Upper lobe of left lung (tissue), 6 donors: ENCODE measurements at regions not wholly inside any gene's neighbourhood (a gene's known extent, or its start where the extent isn't known, plus 50 kb on each side); places are given as distances from the start of the nearest gene placed in this dataset.

ENCODE experiments used
- ATAC-seq, 2 donors: fragments of 200-7000 bp; cut with Tn5 transposase; one replicate each; pipeline ENCODE4 v1.9.1; 2022; ENCODE audit warnings: mild to moderate bottlenecking in 2 of 2, moderate library complexity in 2 of 2; ENCODE audit not compliant: low FRiP score in 2 of 2
- DNase-seq, 2 donors: peaks; one replicate each; pipeline ENCODE4 v3.0.0-alpha.2; 2019 to 2020
- H3K27ac ChIP-seq, 4 donors: fragments of 200-600 bp; sonication (generic); one replicate each; pipeline ENCODE4 v1.5.1; 2016 to 2019
- H3K27me3 ChIP-seq, 4 donors: fragments of 200-600 bp; sonication (generic); one replicate each; pipeline ENCODE4 v1.5.1; 2017 to 2019
- H3K36me3 ChIP-seq, 4 donors: fragments of 200-600 bp; sonication (generic); one replicate each; pipeline ENCODE4 v1.5.1; 2016 to 2019
- H3K4me1 ChIP-seq, 4 donors: fragments of 200-600 bp; sonication (generic); one replicate each; pipeline ENCODE4 v1.5.1; 2018 to 2019
- H3K4me3 ChIP-seq, 4 donors: fragments of 200-600 bp; sonication (generic); one replicate each; pipeline ENCODE4 v1.5.1; 2017 to 2019; ENCODE audit warnings: mild to moderate bottlenecking in 2 of 4, moderate library complexity in 1 of 4
- H3K9me3 ChIP-seq, 4 donors: fragments of 200-600 bp; sonication (generic); one replicate each; pipeline ENCODE4 v1.5.1; 2018 to 2019
- EP300 ChIP-seq, 4 donors: sonication (generic); formaldehyde crosslinking; IDR thresholded peaks; one replicate each; pipeline ENCODE4 v1.5.1; 2017; ENCODE audit warnings: antibody characterized with exemption in 4 of 4, control low read depth in 2 of 4
- POLR2A ChIP-seq, 4 donors: fragments of 450-650 bp; IDR thresholded peaks; one replicate each; pipeline ENCODE4 v1.5.1; 2016 to 2017; ENCODE audit warnings: antibody characterized with exemption in 4 of 4, mild to moderate bottlenecking in 2 of 4
- POLR2AphosphoS5 ChIP-seq, 2 donors: sonication (generic); formaldehyde crosslinking; IDR thresholded peaks; one replicate each; pipeline ENCODE4 v1.5.1; 2017; ENCODE audit warnings: antibody characterized with exemption in 2 of 2
- WGBS, 2 donors: methylation state at CpG; one replicate each; pipeline ENCODE4 v1.1.5; 2017 to 2018; 5-methylcytosine and 5-hydroxymethylcytosine counted together
- TF ChIP-seq, protein P1 (sequence below), 6 experiments: fragments of 450-650 bp in 4 of 6; fragments of 200-600 bp in 2 of 6; sonication (generic) in 2 of 6; IDR thresholded peaks; one replicate each; pipeline ENCODE4 v1.5.1; 2016 to 2019; ENCODE audit warnings: antibody characterized with exemption in 6 of 6
- donor health status: DM: no; HTN: no; CAD: no; lungs with moderate emphysema.
- donor health status: DM: no; HTN: yes; CAD: no; lungs with severe emphysema.

GRCh38 chr6:104162036-104162669 is 697.6 kb downstream of the HACE1 start:
- ATAC-seq = no peak
- Histone ChIP-seq H3K27me3 (no peaks in the 10 kb centered on the region), H3K36me3 (no peaks in the 10 kb centered on the region), H3K4me3 (no peak overlapping the region), H3K9me3 (peaks cover 0 to 21% (median 2%) of the 10 kb centered on the region in 4 donors), H3K27ac (no peak overlapping the region), H3K4me1 (no peaks in the 10 kb centered on the region)
- TF ChIP-seq POLR2A (IDR thresholded peaks at IDR 0.05) (no peak), EP300 (IDR thresholded peaks at IDR 0.05) (no peak), POLR2AphosphoS5 (IDR thresholded peaks at IDR 0.05) (no peak)
- TF ChIP-seq, protein P1, sequence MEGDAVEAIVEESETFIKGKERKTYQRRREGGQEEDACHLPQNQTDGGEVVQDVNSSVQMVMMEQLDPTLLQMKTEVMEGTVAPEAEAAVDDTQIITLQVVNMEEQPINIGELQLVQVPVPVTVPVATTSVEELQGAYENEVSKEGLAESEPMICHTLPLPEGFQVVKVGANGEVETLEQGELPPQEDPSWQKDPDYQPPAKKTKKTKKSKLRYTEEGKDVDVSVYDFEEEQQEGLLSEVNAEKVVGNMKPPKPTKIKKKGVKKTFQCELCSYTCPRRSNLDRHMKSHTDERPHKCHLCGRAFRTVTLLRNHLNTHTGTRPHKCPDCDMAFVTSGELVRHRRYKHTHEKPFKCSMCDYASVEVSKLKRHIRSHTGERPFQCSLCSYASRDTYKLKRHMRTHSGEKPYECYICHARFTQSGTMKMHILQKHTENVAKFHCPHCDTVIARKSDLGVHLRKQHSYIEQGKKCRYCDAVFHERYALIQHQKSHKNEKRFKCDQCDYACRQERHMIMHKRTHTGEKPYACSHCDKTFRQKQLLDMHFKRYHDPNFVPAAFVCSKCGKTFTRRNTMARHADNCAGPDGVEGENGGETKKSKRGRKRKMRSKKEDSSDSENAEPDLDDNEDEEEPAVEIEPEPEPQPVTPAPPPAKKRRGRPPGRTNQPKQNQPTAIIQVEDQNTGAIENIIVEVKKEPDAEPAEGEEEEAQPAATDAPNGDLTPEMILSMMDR (IDR thresholded peaks at IDR 0.05) = no peak
- WGBS, 2 donors = 85 to 90% methylated on average over 4 to 5 of the region's 5 CpGs
- DNase-seq = no peak

DNA sequence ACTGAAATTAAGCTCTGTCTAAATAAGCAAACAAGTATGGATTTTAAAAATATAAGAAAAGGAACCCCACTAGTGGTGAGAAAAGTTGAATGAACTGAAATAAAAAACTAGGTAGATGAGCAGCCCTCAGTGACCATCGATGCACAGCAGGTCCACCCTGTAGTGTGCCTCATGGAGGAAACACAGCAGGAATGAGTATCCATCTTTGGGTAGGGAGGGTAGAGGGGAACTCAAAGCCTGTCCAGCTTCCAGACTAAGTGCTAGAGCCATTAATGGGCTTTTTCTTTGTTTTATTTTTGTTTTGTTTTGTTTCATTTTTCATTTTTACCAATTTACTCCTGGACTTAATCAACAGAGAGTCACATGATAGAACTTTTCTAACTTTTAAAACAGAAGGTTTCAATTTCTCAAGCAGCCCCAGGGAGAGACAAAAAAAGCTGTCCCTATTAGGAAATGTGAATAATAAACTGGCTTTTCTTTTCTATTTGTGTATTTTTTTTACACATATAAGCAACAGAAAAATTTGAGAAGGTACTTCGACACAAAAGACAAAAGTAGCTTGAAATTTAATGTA is 700.6 kb downstream of the HACE1 start:
- no peak overlapping the region for H3K27ac ChIP-seq
- TF ChIP-seq POLR2AphosphoS5 (IDR thresholded peaks at IDR 0.05) = no peak
- TF ChIP-seq, protein P1 (IDR thresholded peaks at IDR 0.05) = no peak
- no peak for TF ChIP-seq POLR2A (IDR thresholded peaks at IDR 0.05)
- no peak for TF ChIP-seq EP300 (IDR thresholded peaks at IDR 0.05)
- no peaks in the 10 kb centered on the region for H3K27me3 ChIP-seq
- no peak overlapping the region for H3K4me3 ChIP-seq
- no peaks in the 10 kb centered on the region for H3K9me3 ChIP-seq
- WGBS, 2 donors = 76 to 84% methylated on average over 2 of the region's 2 CpGs
- H3K36me3 ChIP-seq = no peaks in the 10 kb centered on the region
- H3K4me1 ChIP-seq = no peaks in the 10 kb centered on the region
- ATAC-seq = no peak
- DNase-seq = no peak

GRCh38 chr6:104143757-104144156 is 716.0 kb downstream of the HACE1 start:
- WGBS, 2 donors = 87 to 89% methylated on average over 3 of the region's 3 CpGs
- Histone ChIP-seq H3K36me3 (no peaks in the 10 kb centered on the region), H3K27ac (no peak overlapping the region), H3K9me3 (peaks cover 0 to 9% (median 0%) of the 10 kb centered on the region in 4 donors), H3K27me3 (no peaks in the 10 kb centered on the region), H3K4me1 (no peaks in the 10 kb centered on the region), H3K4me3 (no peak overlapping the region)
- no peak for ATAC-seq
- TF ChIP-seq POLR2A (IDR thresholded peaks at IDR 0.05) (no peak), POLR2AphosphoS5 (IDR thresholded peaks at IDR 0.05) (no peak)
- DNase-seq = no peak

- Histone ChIP-seq H3K4me1 (no peaks in the 10 kb centered on the region), H3K36me3 (no peaks in the 10 kb centered on the region), H3K27me3 (no peaks in the 10 kb centered on the region), H3K27ac (no peak overlapping the region), H3K9me3 (peaks cover 0 to 6% (median 0%) of the 10 kb centered on the region in 4 donors), H3K4me3 (no peak overlapping the region)
- ATAC-seq = no peak
- DNase-seq = no peak
- TF ChIP-seq POLR2AphosphoS5 (IDR thresholded peaks at IDR 0.05) (no peak), POLR2A (IDR thresholded peaks at IDR 0.05) (no peak)
- 38 to 48% methylated on average over 1 of the region's 1 CpG for WGBS, 2 donors
These were observed 724.8 kb downstream of the HACE1 start for GRCh38 chr6:104134876-104135275.

DNA sequence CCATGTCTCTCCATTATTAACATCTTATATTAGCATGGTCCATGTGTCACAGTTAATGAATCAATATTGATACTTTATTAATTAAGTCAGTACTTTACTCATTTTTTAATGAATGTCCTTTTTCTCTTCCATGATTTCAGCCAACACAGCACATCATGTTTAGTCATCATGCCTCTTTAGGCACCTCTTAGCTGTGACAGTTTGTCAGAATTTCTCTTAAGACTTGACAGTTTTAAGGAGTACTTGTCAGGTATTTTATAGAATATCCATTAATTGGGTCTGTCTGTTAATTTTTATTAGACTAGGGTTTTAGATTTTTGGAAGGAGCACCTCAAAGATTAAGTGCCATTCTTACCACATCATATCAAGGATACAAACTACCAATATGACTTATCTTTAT is 729.4 kb downstream of the HACE1 start:
- TF ChIP-seq, protein P1 (IDR thresholded peaks at IDR 0.05) = no peak
- TF ChIP-seq EP300 (IDR thresholded peaks at IDR 0.05) = no peak
- TF ChIP-seq POLR2AphosphoS5 (IDR thresholded peaks at IDR 0.05) = no peak
- TF ChIP-seq POLR2A (IDR thresholded peaks at IDR 0.05) = no peak
- Histone ChIP-seq H3K4me1 (no peaks in the 10 kb centered on the region), H3K27me3 (no peaks in the 10 kb centered on the region), H3K4me3 (no peak overlapping the region), H3K27ac (no peak overlapping the region), H3K36me3 (no peaks in the 10 kb centered on the region), H3K9me3 (peaks cover 0 to 4% (median 0%) of the 10 kb centered on the region in 4 donors)
- ATAC-seq (no peak), DNase-seq (no peak)
